Prostate gland (tissue), 2 donors: ENCODE measurements at regions not wholly inside any gene's neighbourhood (a gene's known extent, or its start where the extent isn't known, plus 50 kb on each side); places are given as distances from the start of the nearest gene placed in this dataset.

Experiments
- DNase-seq: peaks from one replicate; pipeline ENCODE4 v3.0.0-alpha.2; 2019; ENCODE audit warnings: low spot score
- H3K27ac ChIP-seq, 2 donors: fragments of 200-600 bp; sonication (generic); 2 replicates each; pipeline ENCODE4 v1.5.1; 2017 to 2019
- H3K27me3 ChIP-seq: fragments of 200-600 bp; sonication (generic); replicated peaks from 2 replicates; pipeline ENCODE4 v1.5.1; 2019; ENCODE audit not compliant: insufficient read depth
- H3K36me3 ChIP-seq, 2 donors: fragments of 200-600 bp; sonication (generic); 1 replicate in 1 of 2; 2 replicates in 1 of 2; pipeline versions ENCODE4 v1.5.1 to v1.8.1; 2017 to 2019
- H3K4me1 ChIP-seq: fragments of 200-600 bp; sonication (generic); replicated peaks from 2 replicates; pipeline ENCODE4 v1.5.1; 2019
- H3K4me3 ChIP-seq, 2 donors: fragments of 200-600 bp; sonication (generic); 2 replicates each; pipeline ENCODE4 v1.5.1; 2017 to 2019
- H3K9me3 ChIP-seq: fragments of 200-600 bp; sonication (generic); 2 replicates; pipeline ENCODE4 v1.5.1; 2017
- POLR2A ChIP-seq: fragments of 450-650 bp; IDR thresholded peaks from one replicate; pipeline ENCODE4 v1.6.1; 2016; ENCODE audit warnings: antibody characterized with exemption, mild to moderate bottlenecking
- POLR2AphosphoS5 ChIP-seq: sonication (generic); formaldehyde crosslinking; IDR thresholded peaks from one replicate; pipeline ENCODE4 v1.6.1; 2017; ENCODE audit warnings: antibody characterized with exemption
- WGBS: methylation state at CpG from one replicate; pipeline ENCODE4 v1.1.5; 2018; 5-methylcytosine and 5-hydroxymethylcytosine counted together
- intact Hi-C: fragments of 100-400 bp; cut with DNase I; formaldehyde crosslinking; loops from one replicate; pipeline ENCODE4 v1.14.2; 2022
- TF ChIP-seq, protein P1 (sequence below), 4 experiments: fragments of 200-600 bp in 2 of 4; fragments of 450-650 bp in 2 of 4; sonication (generic) in 2 of 4; IDR thresholded peaks; 1 replicate in 3 of 4; 2 replicates in 1 of 4; pipeline ENCODE4 v1.5.1; 2016 to 2019; ENCODE audit warnings: antibody characterized with exemption in 4 of 4, mild to moderate bottlenecking in 2 of 4, moderate library complexity in 2 of 4

DNA sequence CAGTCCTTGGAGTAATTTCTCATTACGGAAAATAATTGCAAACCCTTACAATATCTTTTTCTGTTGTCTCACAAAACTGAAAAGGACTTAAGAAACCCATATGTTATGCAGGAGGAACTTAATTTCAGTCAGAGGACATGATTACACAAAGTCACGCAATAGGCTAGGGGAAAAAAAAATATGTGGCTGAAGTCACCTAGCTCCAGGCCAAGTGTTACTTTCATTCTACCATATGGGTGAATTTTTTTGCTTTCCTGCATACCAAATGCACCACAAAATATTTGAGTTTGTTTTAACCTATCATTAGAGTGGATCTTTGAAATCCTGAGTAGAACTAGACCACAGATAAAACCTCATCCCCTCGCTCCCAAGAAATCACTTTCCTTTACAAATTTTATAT lies 523.5 kb downstream of the CAAP1 start:
- no peak for DNase-seq
- WGBS, result 91% methylated on average over 3 of the region's 3 CpGs
- no peak overlapping the region for H3K4me3 ChIP-seq

DNA sequence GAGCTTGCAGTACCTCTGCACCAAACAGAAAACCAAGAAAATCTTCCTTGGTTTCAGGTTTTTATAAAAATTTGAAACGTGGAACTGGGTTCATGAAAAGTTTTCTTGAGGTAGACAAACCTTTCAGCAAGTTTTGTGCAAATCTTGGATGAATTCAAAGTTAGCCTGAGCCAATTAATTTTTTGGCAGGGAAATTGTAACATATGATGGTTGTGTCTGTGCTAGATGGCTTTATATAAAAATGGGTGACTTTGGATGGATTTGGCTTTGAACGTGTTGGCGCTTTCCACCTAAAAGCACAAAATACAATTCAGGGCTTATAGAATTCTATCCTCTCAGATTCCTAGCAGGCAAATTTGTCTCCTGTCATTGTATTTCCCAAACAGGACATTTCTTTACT lies 524.4 kb downstream of the CAAP1 start:
- Histone ChIP-seq H3K9me3 (no peaks in the 10 kb centered on the region), H3K4me1 (no peaks in the 10 kb centered on the region), H3K27me3 (no peaks in the 10 kb centered on the region), H3K36me3 (no peaks in the 10 kb centered on the region), H3K4me3 (no peak overlapping the region), H3K27ac (no peak overlapping the region)
- TF ChIP-seq POLR2AphosphoS5 (no peak), POLR2A (no peak)
- TF ChIP-seq, protein P1, sequence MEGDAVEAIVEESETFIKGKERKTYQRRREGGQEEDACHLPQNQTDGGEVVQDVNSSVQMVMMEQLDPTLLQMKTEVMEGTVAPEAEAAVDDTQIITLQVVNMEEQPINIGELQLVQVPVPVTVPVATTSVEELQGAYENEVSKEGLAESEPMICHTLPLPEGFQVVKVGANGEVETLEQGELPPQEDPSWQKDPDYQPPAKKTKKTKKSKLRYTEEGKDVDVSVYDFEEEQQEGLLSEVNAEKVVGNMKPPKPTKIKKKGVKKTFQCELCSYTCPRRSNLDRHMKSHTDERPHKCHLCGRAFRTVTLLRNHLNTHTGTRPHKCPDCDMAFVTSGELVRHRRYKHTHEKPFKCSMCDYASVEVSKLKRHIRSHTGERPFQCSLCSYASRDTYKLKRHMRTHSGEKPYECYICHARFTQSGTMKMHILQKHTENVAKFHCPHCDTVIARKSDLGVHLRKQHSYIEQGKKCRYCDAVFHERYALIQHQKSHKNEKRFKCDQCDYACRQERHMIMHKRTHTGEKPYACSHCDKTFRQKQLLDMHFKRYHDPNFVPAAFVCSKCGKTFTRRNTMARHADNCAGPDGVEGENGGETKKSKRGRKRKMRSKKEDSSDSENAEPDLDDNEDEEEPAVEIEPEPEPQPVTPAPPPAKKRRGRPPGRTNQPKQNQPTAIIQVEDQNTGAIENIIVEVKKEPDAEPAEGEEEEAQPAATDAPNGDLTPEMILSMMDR (IDR thresholded peaks at IDR 0.05), result no peak
- DNase-seq, result no peak
- whole genome bisulfite sequencing, result 89% methylated on average over 3 of the region's 3 CpGs
- intact Hi-C loops, result no loop called here

More for the DNA sequence above, 523.5 kb downstream of the CAAP1 start:
- intact Hi-C loops, result no loop called here
- H3K4me1 ChIP-seq, result no peaks in the 10 kb centered on the region
- H3K27ac ChIP-seq, result no peak overlapping the region
- no peaks in the 10 kb centered on the region for H3K9me3 ChIP-seq
- no peaks in the 10 kb centered on the region for H3K27me3 ChIP-seq
- TF ChIP-seq, protein P1 (IDR thresholded peaks at IDR 0.05), result no peak
- TF ChIP-seq POLR2A (no peak), POLR2AphosphoS5 (no peak)
- H3K36me3 ChIP-seq, result no peaks in the 10 kb centered on the region

DNA sequence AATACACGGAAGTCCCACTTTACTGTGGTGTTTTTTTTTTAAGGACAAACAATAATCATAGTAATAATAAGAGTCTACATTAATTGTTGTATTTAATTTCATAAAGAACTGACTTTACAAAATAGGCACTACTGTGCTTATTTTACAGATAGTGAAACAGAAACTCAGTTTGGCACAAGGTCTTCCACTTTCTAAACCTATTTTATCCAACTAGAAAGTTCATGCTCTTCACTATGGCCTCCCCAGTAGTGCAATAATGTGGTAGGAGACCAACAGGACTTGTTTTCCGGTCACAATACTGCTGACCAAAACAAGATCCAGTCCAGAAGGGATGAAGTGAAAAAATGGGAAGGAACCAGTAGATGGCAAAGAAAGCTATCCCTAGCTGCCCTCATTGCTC lies 531.6 kb downstream of the CAAP1 start:
- Histone ChIP-seq H3K36me3 (no peaks in the 10 kb centered on the region), H3K27ac (no peak overlapping the region), H3K4me1 (no peaks in the 10 kb centered on the region), H3K9me3 (no peaks in the 10 kb centered on the region), H3K27me3 (no peaks in the 10 kb centered on the region), H3K4me3 (no peak overlapping the region)
- WGBS, result 82% methylated on average over 2 of the region's 2 CpGs
- intact Hi-C loops, result no loop called here
- no peak for DNase-seq
- TF ChIP-seq, protein P1 (IDR thresholded peaks at IDR 0.05), result no peak
- TF ChIP-seq POLR2AphosphoS5, result no peak
- TF ChIP-seq POLR2A, result no peak

DNA sequence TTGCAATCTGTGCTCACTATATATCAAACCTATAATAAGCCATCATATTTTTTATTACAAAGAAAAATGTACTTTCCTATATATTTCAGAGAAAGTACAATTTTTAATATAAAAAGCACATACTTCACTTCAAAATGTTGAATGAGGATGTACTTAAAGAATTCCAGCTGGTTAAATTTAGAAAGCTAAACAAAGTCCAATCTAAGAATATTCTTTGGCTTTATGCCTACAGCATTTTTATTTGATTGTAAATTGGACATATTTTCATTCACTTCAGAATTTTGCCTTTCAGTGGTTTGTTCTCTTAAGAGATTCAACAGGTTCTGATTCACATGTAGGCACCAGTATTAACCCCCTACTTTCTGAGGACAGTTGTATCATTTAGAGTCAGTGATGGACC lies 533.8 kb downstream of the CAAP1 start:
- H3K27ac ChIP-seq, result no peak overlapping the region
- DNase-seq, result no peak
- TF ChIP-seq POLR2A (no peak), POLR2AphosphoS5 (no peak)
- TF ChIP-seq, protein P1 (IDR thresholded peaks at IDR 0.05), result no peak
- intact Hi-C loops, result no loop called here
- no peaks in the 10 kb centered on the region for H3K36me3 ChIP-seq
- no peak overlapping the region for H3K4me3 ChIP-seq
- no peaks in the 10 kb centered on the region for H3K27me3 ChIP-seq
- H3K9me3 ChIP-seq, result no peaks in the 10 kb centered on the region
- no peaks in the 10 kb centered on the region for H3K4me1 ChIP-seq

DNA sequence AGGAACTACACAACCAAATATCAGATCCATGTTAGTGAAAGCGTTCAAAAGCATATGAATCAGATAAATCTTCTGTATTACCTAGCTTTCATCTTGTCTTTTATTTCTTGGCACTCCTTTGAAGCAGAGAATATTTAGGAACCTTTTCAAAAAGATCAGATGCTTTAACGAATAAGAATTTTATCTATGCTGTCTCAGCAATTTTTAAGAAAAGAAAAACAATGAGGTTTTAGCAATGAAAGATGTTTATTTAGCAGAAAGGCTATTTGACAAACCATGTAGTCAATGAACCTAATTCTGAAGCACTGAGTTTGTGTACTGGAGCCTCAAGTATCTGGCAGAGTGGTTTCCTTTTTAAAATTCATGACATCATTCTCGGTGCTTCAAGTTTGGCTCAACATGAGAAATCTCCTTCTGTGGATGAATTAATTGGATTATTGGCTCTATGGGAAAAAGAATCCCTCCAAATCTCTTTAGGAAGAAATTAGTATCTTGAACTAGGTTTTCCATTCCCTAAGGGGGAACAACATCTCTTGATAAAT lies 534.7 kb downstream of the CAAP1 start:
- Histone ChIP-seq H3K9me3 (no peaks in the 10 kb centered on the region), H3K27me3 (no peaks in the 10 kb centered on the region), H3K4me3 (no peak overlapping the region), H3K36me3 (no peaks in the 10 kb centered on the region), H3K27ac (no peak overlapping the region), H3K4me1 (no peaks in the 10 kb centered on the region)
- no peak for DNase-seq
- 58% methylated on average over 3 of the region's 3 CpGs for WGBS
- TF ChIP-seq POLR2AphosphoS5, result no peak
- TF ChIP-seq, protein P1 (IDR thresholded peaks at IDR 0.05), result no peak
- TF ChIP-seq POLR2A, result no peak
- intact Hi-C loops, result no loop called here
